ENCODE measurements at regions not wholly inside any gene's neighbourhood (a gene's known extent, or its start where the extent isn't known, plus 50 kb on each side); places are given as distances from the start of the nearest gene placed in this dataset.
A peak's percentile ranks its signal among the peaks of the same experiment; 100 is the strongest.

DNA sequence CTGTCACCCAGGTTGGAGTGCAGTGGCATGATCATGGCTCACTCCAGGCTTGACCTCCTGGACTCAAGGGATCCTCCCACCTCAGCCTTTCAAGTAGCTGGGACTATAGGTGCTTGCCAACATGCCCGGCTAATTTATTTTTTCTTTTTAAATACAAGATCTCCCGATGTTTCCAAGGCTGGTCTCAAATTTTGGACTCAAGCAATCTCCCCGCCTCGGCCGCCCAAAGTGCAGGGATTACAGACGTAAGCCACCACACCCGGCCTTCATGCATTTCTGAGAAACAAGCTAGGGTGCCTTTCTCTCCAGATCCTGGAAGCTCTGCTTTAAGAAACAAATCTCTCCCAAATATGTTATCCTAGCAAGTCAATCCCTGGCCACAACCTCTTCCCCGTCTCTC, 234.1 kb downstream of the FBXO15 start:
- DNase-seq = no peak

GRCh38 chr18:73908323-73908722, 239.3 kb downstream of the FBXO15 start:
- DNase-seq = no peak

- no peak for DNase-seq
These were observed 246.1 kb downstream of the FBXO15 start for GRCh38 chr18:73901566-73901965.

DNA sequence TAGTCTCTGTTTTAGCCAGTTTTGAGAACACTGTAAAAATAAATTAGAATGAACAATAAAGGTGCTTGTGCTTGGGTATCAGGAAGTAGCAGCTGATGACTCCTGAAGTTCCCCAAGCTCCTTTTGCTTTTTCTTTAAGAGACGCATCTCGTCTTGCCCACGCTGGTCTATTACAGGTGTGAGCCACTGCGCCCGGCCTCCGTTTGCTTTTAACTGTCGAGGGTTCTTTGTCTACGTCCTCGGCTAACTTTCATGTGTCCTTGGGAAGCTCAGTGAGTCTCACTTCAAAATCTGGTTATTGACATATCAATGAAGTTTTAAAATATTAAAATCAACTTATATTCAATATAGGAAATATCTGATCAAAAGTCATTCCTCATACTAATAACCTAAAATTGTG, 246.5 kb downstream of the FBXO15 start:
- DNase-seq = no peak

GRCh38 chr18:73900106-73900835, 247.4 kb downstream of the FBXO15 start:
- no peak for DNase-seq

DNA sequence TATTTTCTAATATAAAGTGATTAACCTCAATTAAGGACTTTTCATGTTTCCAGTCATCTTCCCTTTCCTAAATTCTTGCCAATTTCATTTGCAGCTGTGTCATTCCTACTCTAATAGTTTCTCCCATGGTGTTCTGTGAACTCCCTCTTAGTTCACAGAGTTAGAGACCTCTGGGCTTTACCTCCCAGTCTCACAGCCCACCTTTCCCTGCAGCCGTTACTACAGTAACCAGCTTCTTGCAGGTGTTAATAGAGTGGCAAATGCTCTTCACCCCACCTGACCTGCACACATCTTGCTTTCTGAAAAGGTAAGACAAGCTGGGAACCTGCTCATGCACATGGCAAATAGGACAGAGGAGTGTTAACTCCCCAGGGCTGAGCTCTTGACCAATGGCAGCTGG, 250.1 kb downstream of the FBXO15 start:
- DNase-seq = no peak

DNA sequence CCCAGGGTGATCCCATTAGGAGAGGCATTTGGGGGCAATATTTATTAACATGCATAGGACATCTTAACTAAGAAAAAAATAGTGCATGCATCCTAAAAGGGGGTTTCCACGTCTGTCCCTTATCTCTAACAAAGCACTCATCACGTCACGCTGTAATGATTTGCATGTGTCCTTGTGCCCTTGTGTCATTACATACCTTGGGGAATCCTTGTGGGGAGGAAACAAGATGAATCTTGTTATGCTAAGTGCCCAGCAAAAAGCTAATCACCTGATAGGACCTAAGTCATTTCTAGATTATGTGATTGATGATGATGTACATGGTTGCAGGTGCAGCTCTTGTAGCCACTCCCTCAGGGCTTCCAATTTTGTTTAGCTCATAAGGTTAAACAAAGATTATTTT, 250.9 kb downstream of the FBXO15 start:
- no peak for DNase-seq

- no peak for DNase-seq
These were observed 251.9 kb downstream of the FBXO15 start for GRCh38 chr18:73895701-73896100.

DNA sequence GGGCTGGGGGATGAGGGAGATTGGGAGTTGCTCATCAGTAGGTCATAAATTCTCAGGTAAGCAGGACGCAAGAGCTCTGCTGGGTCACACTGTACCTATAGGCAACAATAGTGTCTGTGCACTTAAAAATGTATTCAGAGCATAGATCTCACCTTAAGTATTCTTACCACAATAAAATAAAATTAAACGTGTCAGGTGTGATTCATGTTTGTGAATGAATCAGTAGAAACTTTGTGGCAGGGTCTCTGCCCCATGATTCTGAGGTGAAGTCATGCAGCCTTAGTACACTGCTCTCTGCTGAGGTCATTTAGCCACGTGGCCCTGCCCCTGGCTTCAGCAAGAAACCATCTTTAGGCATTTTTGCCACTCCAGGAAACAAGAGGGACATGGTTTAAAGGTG, 253.8 kb downstream of the FBXO15 start:
- DNase-seq = no peak

- DNase-seq = peak; percentile 17
These were observed 255.8 kb downstream of the FBXO15 start for GRCh38 chr18:73891572-73892421.

DNA sequence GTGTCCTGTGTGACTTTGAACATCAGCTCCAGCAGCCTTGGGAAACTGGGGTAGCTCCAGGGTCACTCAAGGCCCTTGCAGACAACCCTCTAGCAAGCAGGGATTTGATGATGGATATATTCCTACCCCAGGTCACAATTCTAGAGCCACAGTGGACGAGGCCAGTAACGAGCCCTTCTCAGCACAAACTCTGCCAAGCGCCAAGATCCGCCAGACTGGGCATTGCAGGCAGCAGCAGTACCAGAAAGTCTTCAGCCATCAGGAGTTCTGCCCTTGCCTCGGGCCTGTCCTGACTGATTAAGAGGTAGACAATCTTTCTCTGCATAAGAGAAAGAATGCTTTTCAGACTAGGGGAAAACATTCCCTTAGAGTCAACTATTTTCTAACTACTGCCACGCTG, 259.1 kb downstream of the FBXO15 start:
- DNase-seq = no peak

- no peak for DNase-seq
These were observed 259.8 kb downstream of the FBXO15 start for GRCh38 chr18:73887801-73888200.

DNA sequence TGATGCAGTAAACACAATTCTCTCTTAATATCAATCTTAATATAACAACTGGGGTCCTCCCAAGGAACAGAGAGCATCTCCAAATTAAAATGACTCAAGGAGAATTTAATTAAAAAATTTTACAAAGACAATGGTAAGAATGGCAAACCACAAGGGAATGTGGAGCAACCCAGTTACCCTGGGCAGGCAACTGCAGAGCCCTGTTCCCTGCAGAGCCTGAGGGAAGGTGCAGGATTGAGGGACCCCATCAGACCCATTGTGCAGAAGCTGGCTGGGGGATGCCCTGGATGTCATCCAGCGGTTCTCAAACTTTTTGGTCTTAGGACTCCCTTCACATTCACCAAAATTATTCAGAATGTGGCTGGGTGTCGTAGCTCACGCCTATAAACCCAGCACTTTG, 262.8 kb downstream of the FBXO15 start:
- DNase-seq = no peak

GRCh38 chr18:73881396-73881917, 266.2 kb downstream of the FBXO15 start:
- DNase-seq = no peak

GRCh38 chr18:73880387-73880786, 267.2 kb downstream of the FBXO15 start:
- DNase-seq = no peak

DNA sequence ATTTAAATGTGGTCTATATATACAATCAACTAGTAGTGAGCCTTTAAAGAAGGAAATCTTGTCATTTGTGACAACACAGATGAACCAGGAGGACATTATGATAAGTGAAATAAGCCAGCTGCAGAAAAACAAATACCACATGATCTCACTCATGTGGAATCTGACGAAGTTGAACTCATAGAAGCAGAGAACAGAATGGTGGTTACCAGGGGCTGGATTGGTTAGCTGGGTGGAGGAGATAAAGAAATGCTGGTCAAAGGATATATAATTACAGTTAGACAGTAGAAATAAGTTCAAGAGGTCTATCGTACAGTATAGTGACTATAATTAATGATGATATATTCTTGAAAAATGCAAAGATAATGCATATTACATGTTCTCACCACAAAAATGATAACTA, 267.9 kb downstream of the FBXO15 start:
- DNase-seq = no peak

DNA sequence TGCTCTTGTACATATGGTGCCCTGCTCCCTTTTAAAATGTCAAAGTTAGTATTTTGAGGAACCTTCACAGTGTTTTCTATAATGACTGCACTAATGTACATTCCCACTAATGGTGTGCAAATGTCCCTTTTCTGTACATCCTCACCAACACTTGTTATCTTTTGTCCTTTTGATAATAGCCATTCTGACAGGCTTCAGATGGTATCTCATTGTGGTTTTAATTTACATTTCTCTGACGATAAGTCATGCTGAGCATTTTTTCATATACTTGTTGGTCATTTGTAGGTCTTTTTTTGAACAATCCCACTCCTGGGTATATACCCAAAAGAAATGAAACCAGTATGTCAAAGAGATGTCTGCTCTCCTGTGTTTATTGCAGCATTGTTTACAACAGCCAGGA, 268.3 kb downstream of the FBXO15 start:
- DNase-seq = no peak

DNA sequence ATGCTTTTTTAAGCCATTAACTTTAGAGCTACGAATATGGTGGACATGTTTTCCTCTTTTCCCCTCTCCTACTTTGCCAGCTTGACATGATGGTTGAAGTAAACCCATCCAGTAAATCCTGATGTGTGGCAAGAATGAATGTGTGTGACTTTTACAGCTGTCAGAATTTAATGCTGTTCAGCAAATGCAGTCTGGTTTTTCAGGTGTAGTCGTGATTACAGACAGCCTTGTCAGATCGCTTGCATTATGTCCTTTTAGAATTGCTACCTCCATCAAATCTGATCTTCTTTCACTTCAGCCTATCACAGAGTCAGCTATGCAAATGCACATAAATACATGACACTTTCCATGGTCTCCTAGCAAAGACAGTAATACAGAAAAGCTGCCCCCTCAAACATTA, 278.5 kb downstream of the FBXO15 start:
- no peak for DNase-seq

DNA sequence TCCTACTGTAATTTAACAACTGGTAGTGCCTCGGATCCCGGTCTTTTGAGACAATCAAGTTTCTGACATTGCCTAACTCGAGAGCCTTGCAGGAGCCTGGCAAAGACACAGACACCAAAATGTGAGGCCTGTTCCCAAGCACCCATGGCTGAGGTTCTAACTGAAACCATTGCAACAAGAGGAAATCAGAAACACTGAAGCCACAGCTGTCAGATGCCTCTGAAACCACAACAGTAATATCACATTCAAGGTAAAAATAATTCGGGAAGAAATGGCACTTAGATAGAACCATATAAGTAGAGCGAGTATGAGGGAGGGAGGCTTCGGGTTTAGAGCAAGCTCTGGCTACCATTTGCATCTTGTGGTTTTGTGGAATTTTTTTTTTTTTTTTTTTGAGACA, 285.9 kb downstream of the FBXO15 start:
- DNase-seq = no peak

DNA sequence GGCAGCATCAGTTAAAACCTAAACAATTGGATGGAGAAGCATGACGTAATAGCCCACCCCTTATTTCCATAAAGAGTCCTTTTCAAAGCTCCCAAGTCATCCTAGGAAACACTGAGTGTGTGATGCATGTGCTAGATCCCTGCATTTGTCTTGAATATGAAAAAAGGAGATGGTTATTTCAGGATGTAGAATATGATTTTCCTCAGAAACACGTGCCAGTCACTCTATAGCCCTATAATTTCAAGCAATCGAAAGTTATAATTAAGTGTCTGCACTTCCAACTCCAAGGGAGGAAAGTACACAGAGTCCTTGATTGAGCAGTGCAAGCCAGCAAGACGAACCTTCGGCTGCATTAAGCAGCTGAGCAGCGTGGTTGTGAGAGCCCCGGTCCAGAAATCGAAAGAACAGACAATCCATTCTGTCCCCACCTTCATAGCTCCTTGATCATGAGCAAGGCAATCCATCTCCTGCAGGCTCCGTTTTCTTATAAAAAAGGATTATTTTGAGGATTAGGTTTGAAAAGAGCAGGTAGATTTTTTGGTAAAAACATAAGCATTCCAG, 287.7 kb downstream of the FBXO15 start:
- no peak for DNase-seq

DNA sequence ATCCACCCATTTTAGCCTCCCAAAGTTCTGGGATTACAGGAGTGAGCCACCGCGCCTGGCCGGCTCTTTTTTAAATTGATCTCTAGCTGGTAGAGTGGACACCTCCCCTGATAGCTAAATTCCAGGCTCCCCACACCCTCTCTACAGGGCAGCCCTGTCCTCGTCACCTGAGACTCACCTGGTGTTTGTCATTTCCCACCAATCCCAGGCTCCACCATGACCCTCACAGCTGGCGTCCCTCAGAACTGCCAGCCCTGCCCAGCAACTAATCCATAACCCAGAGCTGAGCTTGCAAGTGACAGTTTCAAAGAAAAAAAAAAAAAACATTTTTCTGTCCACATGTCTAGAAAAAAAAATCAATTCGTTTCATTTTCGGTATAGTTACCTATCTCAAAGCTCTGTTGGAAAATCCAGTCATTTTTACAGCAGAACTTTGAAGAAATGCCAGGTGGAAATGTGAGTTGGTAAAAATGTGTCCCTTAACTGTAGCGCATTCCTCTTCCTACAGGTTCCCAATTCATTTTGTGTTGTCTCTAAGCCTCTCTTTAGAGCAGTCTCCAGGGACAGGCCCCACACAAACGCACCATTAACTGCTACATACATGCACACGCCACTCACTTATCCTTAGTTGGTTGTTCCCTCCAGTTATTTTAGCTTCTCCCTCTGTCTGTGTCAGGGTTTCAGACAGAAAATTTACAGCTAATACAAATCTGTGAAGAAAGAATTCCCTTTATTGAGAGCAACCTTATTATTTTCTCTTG, 294.7 kb downstream of the FBXO15 start:
- peak; percentile 12 for DNase-seq

DNA sequence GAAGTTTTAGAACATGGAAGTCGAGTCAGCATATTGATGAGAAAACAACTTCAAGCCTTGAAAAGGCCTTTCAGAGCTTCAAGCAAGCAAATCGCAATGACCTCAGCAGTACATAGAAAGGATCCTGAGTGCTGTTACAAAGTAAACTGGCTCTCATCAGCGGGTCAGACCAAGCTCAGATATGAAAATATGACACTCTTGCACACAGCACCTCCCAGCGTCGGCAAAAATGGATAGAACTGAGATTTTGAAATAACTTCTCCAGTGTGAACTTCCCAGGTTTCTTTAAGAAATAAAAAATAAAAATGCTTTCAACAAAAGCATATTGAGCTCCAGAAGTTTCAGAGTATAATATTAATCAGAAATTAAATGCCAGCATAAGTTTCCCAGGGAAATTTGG, 296.9 kb downstream of the FBXO15 start:
- no peak for DNase-seq

GRCh38 chr18:73848656-73849055, 299.0 kb downstream of the FBXO15 start:
- DNase-seq = no peak
